MM.1S (cell line): ENCODE measurements at regions not wholly inside any gene's neighbourhood (a gene's known extent, or its start where the extent isn't known, plus 50 kb on each side); places are given as distances from the start of the nearest gene placed in this dataset.

Experiments
- DNase-seq: peaks from one replicate; pipeline ENCODE4 v3.0.0-alpha.2; 2015
- H2AFZ ChIP-seq: fragments of 300-600 bp; sonication (generic); 2 replicates; pipeline ENCODE4 v1.6.0; 2016; ENCODE audit warnings: antibody characterized with exemption, low read length
- H3F3A ChIP-seq: fragments of 300-600 bp; sonication (generic); 2 replicates; pipeline ENCODE4 v1.6.1; 2016; ENCODE audit warnings: mild to moderate bottlenecking, antibody characterized with exemption, low read length, moderate library complexity, mixed read lengths; ENCODE audit not compliant: insufficient read depth
- H3K27ac ChIP-seq: fragments of 300-600 bp; sonication (generic); 2 replicates; pipeline ENCODE4 v1.5.1; 2016; ENCODE audit warnings: mild to moderate bottlenecking, low read length
- H3K27me3 ChIP-seq: fragments of 300-600 bp; sonication (generic); replicated peaks from 2 replicates; pipeline ENCODE4 v1.6.0; 2016; ENCODE audit warnings: low read length; ENCODE audit not compliant: insufficient read depth
- H3K36me3 ChIP-seq: fragments of 300-600 bp; sonication (generic); replicated peaks from 2 replicates; pipeline ENCODE4 v1.6.1; 2016; ENCODE audit warnings: mild to moderate bottlenecking, low read length, mixed read lengths; ENCODE audit not compliant: insufficient read depth
- H3K4me1 ChIP-seq: fragments of 300-600 bp; sonication (generic); 2 replicates; pipeline ENCODE4 v1.6.1; 2016; ENCODE audit warnings: low read length, mixed read lengths
- H3K4me2 ChIP-seq: fragments of 300-600 bp; sonication (generic); 2 replicates; pipeline ENCODE4 v1.6.0; 2016; ENCODE audit warnings: low read depth, low read length
- H3K4me3 ChIP-seq: fragments of 300-600 bp; sonication (generic); 2 replicates; pipeline ENCODE4 v1.5.1; 2016; ENCODE audit warnings: low read length, mixed read lengths
- H3K79me2 ChIP-seq: fragments of 300-600 bp; sonication (generic); 2 replicates; pipeline ENCODE4 v1.6.1; 2016; ENCODE audit warnings: mixed run types, low read length, mixed read lengths
- H3K9ac ChIP-seq: fragments of 300-600 bp; sonication (generic); 2 replicates; pipeline ENCODE4 v1.6.1; 2016; ENCODE audit warnings: low read length, mixed read lengths
- H3K9me2 ChIP-seq: fragments of 300-600 bp; sonication (generic); replicated peaks from 2 replicates; pipeline ENCODE4 v1.6.1; 2016; ENCODE audit warnings: mild to moderate bottlenecking, low read length, mixed read lengths; ENCODE audit not compliant: insufficient read depth
- H3K9me3 ChIP-seq: fragments of 300-600 bp; sonication (generic); replicated peaks from 2 replicates; pipeline ENCODE4 v1.6.1; 2016; ENCODE audit warnings: mild to moderate bottlenecking, low read length, mixed read lengths; ENCODE audit not compliant: insufficient read depth
- H4K20me1 ChIP-seq: fragments of 300-600 bp; sonication (generic); 2 replicates; pipeline ENCODE4 v1.6.1; 2016; ENCODE audit warnings: mild to moderate bottlenecking, low read length, moderate library complexity, mixed read lengths; ENCODE audit not compliant: insufficient read depth
- EZH2 ChIP-seq: fragments of 300-600 bp; sonication (generic); optimal IDR thresholded peaks from 2 replicates; pipeline ENCODE3; 2017; ENCODE audit warnings: low read depth, mild to moderate bottlenecking, antibody characterized with exemption, low read length, mixed read lengths
- EZH2phosphoT487 ChIP-seq: fragments of 300-600 bp; sonication (generic); IDR thresholded peaks from 2 replicates; pipeline ENCODE4 v1.6.1; 2018; ENCODE audit warnings: antibody characterized with exemption, low read length
- TF ChIP-seq, protein P1 (sequence below): fragments of 300-600 bp; sonication (generic); IDR thresholded peaks from 2 replicates; pipeline ENCODE4 v1.5.1; 2016; ENCODE audit warnings: antibody characterized with exemption, low read length, mixed read lengths

DNA sequence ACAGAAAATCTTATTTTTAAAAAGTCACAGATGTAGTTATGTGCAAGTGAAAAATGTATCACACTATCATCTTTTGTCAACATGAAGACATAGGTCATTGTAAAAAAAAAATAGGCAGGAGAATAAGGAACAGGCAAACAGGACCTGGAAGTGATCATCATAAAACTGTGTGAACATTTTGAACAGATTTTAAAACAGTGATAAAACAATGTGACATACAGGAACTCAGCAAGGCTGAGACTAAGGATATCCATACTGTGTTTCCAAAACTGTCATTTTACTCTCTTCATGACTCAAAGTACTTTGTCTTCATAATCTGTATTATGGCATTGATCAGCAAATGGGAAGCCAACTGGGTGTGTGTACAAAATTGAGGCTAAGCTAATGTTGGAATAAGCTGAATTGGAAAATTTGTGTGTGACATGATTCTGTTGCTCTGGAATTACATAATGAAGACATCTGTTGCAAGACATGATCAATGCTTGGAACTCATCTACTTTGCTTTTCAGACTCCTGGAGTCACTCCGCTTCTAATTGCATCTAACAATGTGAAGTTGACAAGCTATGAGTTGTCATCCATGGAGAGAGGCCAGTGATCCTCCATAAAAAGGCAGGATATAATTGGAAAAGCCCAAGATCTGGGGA lies 978.7 kb upstream of the NUDT12 start:
- no peaks in the 10 kb centered on the region for H3K79me2 ChIP-seq
- DNase-seq = no peak

DNA sequence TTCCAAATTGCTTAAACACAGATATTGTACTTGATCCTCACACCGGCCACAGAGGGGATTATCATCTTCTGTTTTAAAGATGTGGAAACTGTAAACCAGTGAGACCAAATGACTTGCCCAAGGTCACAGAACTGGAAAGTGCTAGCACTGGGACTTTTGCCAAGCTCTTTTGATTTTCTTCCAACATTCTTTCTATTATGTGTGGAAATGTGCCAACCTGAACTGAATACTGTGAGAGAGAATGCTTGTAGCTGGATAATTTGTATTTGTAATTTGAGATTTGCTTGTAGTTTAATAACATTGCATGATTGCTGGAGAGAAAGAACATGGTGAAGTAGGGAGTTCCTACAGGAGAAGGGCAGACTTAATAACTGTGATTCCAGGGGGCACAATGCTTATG lies 977.9 kb upstream of the NUDT12 start:
- Histone ChIP-seq H3K27ac (no peak overlapping the region), H3K4me1 (no peaks in the 10 kb centered on the region)

More for the DNA sequence above, 978.7 kb upstream of the NUDT12 start:
- no peak for TF ChIP-seq EZH2
- TF ChIP-seq, protein P1, sequence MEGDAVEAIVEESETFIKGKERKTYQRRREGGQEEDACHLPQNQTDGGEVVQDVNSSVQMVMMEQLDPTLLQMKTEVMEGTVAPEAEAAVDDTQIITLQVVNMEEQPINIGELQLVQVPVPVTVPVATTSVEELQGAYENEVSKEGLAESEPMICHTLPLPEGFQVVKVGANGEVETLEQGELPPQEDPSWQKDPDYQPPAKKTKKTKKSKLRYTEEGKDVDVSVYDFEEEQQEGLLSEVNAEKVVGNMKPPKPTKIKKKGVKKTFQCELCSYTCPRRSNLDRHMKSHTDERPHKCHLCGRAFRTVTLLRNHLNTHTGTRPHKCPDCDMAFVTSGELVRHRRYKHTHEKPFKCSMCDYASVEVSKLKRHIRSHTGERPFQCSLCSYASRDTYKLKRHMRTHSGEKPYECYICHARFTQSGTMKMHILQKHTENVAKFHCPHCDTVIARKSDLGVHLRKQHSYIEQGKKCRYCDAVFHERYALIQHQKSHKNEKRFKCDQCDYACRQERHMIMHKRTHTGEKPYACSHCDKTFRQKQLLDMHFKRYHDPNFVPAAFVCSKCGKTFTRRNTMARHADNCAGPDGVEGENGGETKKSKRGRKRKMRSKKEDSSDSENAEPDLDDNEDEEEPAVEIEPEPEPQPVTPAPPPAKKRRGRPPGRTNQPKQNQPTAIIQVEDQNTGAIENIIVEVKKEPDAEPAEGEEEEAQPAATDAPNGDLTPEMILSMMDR = no peak
- TF ChIP-seq EZH2phosphoT487 = no peak
- Histone ChIP-seq H3K9ac (no peak overlapping the region), H3F3A (no peaks in the 10 kb centered on the region), H3K4me2 (no peak overlapping the region), H3K4me1 (no peaks in the 10 kb centered on the region), H3K27ac (no peak overlapping the region), H3K9me3 (no peaks in the 10 kb centered on the region), H3K9me2 (no peaks in the 10 kb centered on the region), H2AFZ (no peak overlapping the region), H3K27me3 (no peaks in the 10 kb centered on the region), H4K20me1 (no peaks in the 10 kb centered on the region), H3K4me3 (no peak overlapping the region), H3K36me3 (no peaks in the 10 kb centered on the region)

DNA sequence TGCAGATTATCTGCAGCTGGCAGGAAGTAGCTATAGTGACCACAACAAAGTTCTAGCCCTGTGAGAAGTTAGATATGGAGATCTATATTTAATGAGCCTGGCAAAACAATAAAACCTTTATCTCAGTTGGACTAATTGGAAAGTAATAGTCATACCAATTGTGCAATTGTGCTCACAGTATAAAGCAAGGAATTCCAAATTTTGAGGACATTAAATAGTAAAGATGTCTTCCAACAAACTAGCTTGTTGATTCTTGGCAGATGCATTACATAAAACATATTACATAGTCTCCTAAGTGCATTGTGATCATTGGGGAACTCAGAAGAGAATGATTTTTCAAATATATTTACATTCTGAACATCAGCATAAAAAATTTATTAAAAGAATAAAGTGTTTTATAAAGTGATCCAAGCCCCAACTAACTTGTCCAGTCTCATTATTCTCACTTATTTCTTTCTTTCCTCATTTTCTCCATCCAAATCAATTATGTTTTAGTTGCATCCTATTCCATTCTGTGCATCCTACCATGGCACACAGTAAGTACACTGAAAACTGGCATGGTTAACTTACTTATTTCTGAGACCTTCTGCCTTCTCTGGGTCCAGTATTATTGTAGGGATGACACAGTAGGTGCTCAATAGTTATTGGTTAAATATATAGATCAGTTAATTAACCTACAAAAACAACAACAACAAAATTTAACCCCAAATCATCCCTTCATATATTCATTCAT lies 977.2 kb upstream of the NUDT12 start:
- no peak overlapping the region for H2AFZ ChIP-seq
- no peaks in the 10 kb centered on the region for H4K20me1 ChIP-seq
- H3K9ac ChIP-seq = no peak overlapping the region
- H3K36me3 ChIP-seq = no peaks in the 10 kb centered on the region
- H3K4me2 ChIP-seq = no peak overlapping the region
- no peak overlapping the region for H3K4me3 ChIP-seq
- DNase-seq = no peak
- no peak overlapping the region for H3K27ac ChIP-seq
- no peaks in the 10 kb centered on the region for H3K9me3 ChIP-seq
- no peaks in the 10 kb centered on the region for H3K79me2 ChIP-seq
- H3K27me3 ChIP-seq = no peaks in the 10 kb centered on the region
- no peaks in the 10 kb centered on the region for H3K4me1 ChIP-seq
- TF ChIP-seq EZH2phosphoT487 (no peak), EZH2 (no peak)
- TF ChIP-seq, protein P1 = no peak
- no peaks in the 10 kb centered on the region for H3F3A ChIP-seq
- H3K9me2 ChIP-seq = no peaks in the 10 kb centered on the region

More for the DNA sequence above, 977.9 kb upstream of the NUDT12 start:
- Histone ChIP-seq H3K79me2 (no peaks in the 10 kb centered on the region), H3K27me3 (no peaks in the 10 kb centered on the region), H3K9me3 (no peaks in the 10 kb centered on the region), H3K4me3 (no peak overlapping the region), H3K4me2 (no peak overlapping the region), H4K20me1 (no peaks in the 10 kb centered on the region), H2AFZ (no peak overlapping the region), H3K36me3 (no peaks in the 10 kb centered on the region), H3F3A (no peaks in the 10 kb centered on the region), H3K9ac (no peak overlapping the region), H3K9me2 (no peaks in the 10 kb centered on the region)
- TF ChIP-seq EZH2phosphoT487 = no peak
- TF ChIP-seq EZH2 = no peak
- TF ChIP-seq, protein P1 = no peak
- no peak for DNase-seq
